ENCODE measurements at regions not wholly inside any gene's neighbourhood (a gene's known extent, or its start where the extent isn't known, plus 50 kb on each side); places are given as distances from the start of the nearest gene placed in this dataset.
A peak's percentile ranks its signal among the peaks of the same experiment; 100 is the strongest.
"Not testable (repeated sequence)": the region's sequence is repeated elsewhere in the genome, so short reads cannot be mapped to it uniquely, and the experiment has no call there.

DNA sequence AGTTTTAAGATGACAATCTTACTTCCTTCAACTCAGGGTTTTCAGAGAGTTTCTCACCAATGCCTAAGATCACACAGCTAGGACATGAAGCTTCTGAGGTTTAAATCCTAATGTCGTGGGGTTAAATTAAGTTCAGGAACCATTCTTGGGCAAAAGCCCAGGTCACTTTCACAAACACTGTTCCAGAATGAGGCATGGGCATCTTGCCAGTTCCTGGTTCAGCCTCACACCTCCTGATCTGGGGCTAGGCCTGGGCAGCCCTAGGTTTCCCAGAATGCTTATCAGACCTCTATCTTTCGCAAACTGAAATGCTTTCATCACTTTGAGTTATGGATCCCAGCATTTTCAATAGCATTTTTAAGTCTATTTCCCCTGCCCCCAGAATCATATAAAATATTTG, 224.8 kb upstream of the EDA2R start:
- DNase-seq (no peak), ATAC-seq (no peak)
- H3K27me3 Mint-ChIP-seq (ENCODE audit: low read depth), result no peaks in the 10 kb centered on the region

DNA sequence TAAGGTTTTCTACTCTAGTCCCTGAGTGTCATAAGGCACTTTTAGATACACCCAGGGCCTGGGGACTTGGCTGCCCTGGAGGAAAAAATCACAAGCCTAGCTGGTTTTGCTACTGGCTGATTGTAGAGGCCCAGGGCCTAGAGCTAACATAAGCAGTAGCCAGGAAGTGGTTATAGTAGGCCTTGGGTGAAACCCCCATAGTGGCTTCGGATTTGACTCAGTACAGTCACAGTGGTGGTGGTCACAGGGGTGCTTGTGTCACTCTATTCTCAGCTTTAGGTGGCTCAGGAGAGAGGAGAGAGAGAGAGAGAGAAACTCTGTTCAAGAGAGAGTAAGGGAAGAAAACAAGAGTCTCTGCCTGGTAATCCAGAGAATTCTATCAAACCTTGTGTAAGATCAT, 194.5 kb upstream of the EDA2R start:
- Mint-ChIP-seq H3K4me3 (no peak overlapping the region), H3K9me3 (peaks cover 3% of the 10 kb centered on the region), H3K4me1 (ENCODE audit: low read depth) (no peaks in the 10 kb centered on the region), H3K36me3 (ENCODE audit: insufficient read depth) (no peaks in the 10 kb centered on the region), H3K27me3 (ENCODE audit: low read depth) (peaks cover 2% of the 10 kb centered on the region)
- ATAC-seq (no peak), DNase-seq (no peak)

More for the DNA sequence above, 224.8 kb upstream of the EDA2R start:
- Mint-ChIP-seq H3K4me1 (ENCODE audit: low read depth) (no peaks in the 10 kb centered on the region), H3K4me3 (no peak overlapping the region), H3K36me3 (ENCODE audit: insufficient read depth) (no peaks in the 10 kb centered on the region), H3K9me3 (peaks cover 4% of the 10 kb centered on the region)

DNA sequence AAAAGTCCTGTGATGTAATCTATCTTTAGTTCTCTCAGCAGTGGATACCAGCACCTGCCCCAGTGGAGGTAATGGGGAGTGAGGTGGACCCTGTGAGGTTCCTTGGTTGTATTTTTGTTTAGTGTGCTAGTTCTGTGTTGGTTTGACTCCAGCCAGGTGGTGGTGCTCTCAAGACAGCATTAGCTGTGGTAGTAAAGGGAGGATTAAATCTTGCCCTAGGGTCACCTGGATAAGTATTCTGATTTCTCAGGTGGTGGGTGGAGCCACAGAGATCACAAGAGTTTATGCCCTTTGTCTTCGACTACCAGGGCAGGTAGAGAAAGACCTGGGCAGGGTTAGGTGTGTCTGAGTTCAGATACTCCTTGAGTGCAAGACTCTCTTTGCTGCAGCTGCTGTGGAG, 176.3 kb upstream of the EDA2R start:
- no peak overlapping the region for H3K4me3 Mint-ChIP-seq
- ATAC-seq, result no peak

DNA sequence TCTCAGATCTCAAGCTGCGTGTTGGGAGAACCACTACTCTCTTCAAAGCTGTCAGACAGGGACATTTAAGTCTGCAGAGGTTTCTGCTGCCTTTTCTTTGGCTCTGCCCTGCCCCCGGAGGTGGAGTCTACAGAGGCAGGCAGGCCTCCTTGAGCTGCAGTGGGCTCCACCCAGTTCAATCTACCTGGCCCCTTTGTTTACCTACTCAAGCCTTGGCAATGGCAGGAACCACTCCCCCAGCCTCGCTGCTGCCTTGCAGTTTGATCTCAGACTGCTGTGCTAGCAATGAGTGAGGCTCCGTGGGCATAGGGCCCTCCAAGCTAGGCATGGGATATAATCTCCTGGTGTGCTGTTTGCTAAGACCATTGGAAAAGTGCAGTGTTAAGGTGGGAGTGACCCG, 155.6 kb upstream of the EDA2R start:
- DNase-seq; H3K36me3 Mint-ChIP-seq (ENCODE audit: insufficient read depth); H3K4me3 Mint-ChIP-seq; H3K9me3 Mint-ChIP-seq; H3K27me3 Mint-ChIP-seq (ENCODE audit: low read depth); H3K4me1 Mint-ChIP-seq (ENCODE audit: low read depth); ATAC-seq: not testable (repeated sequence)

More for the DNA sequence above, 176.3 kb upstream of the EDA2R start:
- DNase-seq, result no peak
- no peaks in the 10 kb centered on the region for H3K9me3 Mint-ChIP-seq
- H3K36me3 Mint-ChIP-seq (ENCODE audit: insufficient read depth), result no peaks in the 10 kb centered on the region
- H3K4me1 Mint-ChIP-seq (ENCODE audit: low read depth), result no peaks in the 10 kb centered on the region
- no peaks in the 10 kb centered on the region for H3K27me3 Mint-ChIP-seq (ENCODE audit: low read depth)

DNA sequence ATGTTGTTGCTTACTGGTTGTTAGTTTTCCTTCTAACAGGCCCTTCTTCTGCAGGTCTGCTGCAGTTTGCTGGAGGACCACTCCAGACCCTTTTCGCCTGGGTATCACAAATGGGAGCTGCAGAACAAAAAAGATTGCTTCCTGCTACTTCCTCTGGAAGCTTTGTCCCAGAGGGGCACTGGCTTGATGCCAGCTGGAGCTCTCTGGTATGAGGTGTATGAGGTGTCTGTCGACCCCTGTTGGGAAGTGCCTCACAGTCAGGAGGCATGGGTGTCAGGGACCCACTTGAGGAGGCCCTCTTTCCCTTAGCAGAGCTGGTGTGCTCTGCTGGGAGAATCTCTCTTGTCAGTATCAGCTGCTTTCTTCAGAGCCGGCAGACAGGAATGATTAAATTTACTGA, 127.4 kb upstream of the EDA2R start:
- H3K36me3 Mint-ChIP-seq (ENCODE audit: insufficient read depth), result no peaks in the 10 kb centered on the region
- H3K4me3 Mint-ChIP-seq, result no peak overlapping the region
- ATAC-seq, result no peak
- DNase-seq, result no peak
- H3K27me3 Mint-ChIP-seq (ENCODE audit: low read depth), result no peaks in the 10 kb centered on the region
- H3K4me1 Mint-ChIP-seq (ENCODE audit: low read depth), result no peaks in the 10 kb centered on the region
- peaks cover 6% of the 10 kb centered on the region for H3K9me3 Mint-ChIP-seq

DNA sequence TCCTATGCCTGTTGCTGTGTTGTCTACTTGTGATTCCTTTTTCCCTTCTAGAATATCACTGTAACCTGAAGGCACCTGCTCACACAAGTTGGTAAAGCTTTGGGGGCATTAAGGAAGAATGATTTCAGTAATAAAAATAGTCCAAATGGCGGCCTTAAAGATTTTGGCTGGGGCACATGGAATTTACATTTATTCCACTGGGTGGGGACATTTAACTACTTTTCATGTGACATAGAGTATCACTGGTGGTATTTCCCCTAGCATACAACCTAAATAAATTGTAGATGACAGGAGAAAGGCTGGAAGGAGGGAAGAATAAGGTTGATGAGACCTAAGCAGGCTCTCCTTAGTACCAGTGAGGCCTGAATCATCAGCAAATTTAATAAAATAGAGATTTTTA, 121.8 kb upstream of the EDA2R start:
- Mint-ChIP-seq H3K4me1 (ENCODE audit: low read depth) (no peaks in the 10 kb centered on the region), H3K9me3 (peaks cover 6% of the 10 kb centered on the region), H3K36me3 (ENCODE audit: insufficient read depth) (no peaks in the 10 kb centered on the region), H3K4me3 (no peak overlapping the region), H3K27me3 (ENCODE audit: low read depth) (no peaks in the 10 kb centered on the region)
- ATAC-seq (no peak), DNase-seq (no peak)

DNA sequence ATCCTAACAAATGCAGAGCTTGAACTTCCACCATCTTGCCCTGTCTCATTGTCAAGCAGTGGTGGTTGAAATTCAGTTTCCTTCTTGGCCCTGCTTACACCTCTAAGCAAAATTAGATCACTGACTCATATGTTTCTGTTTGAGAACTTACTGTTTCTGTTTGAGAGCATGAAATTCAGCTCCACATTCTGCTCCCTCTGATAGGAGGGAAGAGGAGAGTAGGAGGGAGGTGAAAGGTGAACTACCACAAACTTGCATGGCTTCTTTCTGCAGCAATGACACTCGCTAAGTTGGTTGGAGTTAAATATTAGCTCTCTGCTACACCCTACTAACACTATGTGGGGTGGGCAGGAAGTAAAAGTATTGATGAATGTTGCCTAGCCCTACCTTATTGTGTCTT, 117.8 kb upstream of the EDA2R start:
- H3K36me3 Mint-ChIP-seq (ENCODE audit: insufficient read depth), result no peaks in the 10 kb centered on the region
- no peaks in the 10 kb centered on the region for H3K27me3 Mint-ChIP-seq (ENCODE audit: low read depth)
- DNase-seq (no peak), ATAC-seq (no peak)
- no peaks in the 10 kb centered on the region for H3K4me1 Mint-ChIP-seq (ENCODE audit: low read depth)
- H3K9me3 Mint-ChIP-seq, result no peaks in the 10 kb centered on the region
- no peak overlapping the region for H3K4me3 Mint-ChIP-seq

DNA sequence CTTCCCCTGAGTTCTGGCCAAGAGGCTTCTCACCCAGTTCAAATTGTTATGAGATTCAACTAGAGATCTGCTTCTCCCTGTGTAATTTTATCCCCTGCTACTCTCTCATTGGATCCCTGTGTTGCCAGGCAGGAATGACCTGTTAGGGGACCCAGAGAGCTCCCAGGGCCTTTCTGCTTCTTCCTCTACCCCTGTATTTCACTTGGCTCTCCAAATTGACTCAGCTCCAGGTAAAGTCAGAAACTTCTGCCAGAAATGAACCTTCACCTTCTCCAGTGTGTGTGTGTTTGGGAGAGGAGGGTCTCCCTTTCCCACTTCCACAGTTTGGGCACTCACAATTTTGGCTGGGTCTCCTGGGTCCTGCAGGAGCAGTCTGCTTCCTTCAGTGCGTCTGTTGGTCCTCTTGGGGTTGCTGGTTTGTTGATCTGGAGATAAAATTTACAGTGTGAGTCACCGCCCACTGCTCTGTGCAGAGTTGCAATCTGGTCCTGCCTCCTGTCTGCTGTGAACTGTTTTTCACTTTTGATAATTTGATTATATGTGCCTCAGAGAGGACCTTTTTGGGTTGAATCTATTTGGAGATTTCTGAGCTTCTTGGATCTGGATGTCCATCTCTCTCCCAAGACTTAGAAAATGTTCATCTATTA, 112.4 kb upstream of the EDA2R start:
- Mint-ChIP-seq H3K27me3 (ENCODE audit: low read depth) (no peaks in the 10 kb centered on the region), H3K4me1 (ENCODE audit: low read depth) (no peaks in the 10 kb centered on the region), H3K36me3 (ENCODE audit: insufficient read depth) (no peaks in the 10 kb centered on the region), H3K9me3 (no peaks in the 10 kb centered on the region), H3K4me3 (no peak overlapping the region)
- no peak for ATAC-seq
- no peak for DNase-seq

DNA sequence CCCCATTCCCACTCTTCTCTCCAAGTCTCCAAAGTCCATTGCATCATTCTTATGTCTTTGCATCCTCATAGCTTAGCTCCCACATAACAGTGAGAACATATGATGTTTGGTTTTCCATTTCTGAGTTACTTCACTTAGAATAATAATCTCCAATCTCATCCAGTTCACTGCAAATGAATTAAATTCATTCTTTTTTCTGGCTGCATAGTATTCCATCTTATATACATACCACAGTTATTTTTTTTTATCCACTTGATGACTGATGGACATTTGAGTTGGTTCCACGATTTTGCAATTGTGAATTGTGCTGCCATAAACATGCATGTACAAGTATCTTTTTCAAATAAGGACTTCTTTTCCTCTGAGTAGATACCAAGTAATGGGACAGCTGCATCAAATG, 105.6 kb upstream of the EDA2R start:
- H3K36me3 Mint-ChIP-seq (ENCODE audit: insufficient read depth); H3K4me1 Mint-ChIP-seq (ENCODE audit: low read depth); H3K4me3 Mint-ChIP-seq; H3K27me3 Mint-ChIP-seq (ENCODE audit: low read depth); ATAC-seq; DNase-seq: not testable (repeated sequence)
- H3K9me3 Mint-ChIP-seq, result peaks cover 17% of the 10 kb centered on the region

DNA sequence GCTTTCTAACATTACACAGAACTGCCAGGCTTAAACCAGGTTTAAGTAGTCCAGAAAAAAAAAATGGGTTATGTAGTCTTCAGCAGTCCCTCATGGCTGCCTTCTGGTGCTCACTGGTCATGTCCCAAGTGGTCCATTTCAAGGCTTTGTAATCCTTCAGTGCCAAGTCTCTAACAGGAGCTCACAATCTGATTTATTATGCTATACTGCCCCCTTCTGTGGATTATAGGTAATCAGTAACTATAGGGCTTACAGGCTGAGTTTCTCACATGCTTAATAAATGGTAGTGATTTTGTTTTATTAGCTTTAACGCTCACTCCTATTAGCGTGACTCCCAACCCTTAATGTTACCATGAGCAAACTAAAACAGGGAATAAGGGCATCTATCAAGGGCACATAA, 92.5 kb upstream of the EDA2R start:
- no peaks in the 10 kb centered on the region for H3K27me3 Mint-ChIP-seq (ENCODE audit: low read depth)

DNA sequence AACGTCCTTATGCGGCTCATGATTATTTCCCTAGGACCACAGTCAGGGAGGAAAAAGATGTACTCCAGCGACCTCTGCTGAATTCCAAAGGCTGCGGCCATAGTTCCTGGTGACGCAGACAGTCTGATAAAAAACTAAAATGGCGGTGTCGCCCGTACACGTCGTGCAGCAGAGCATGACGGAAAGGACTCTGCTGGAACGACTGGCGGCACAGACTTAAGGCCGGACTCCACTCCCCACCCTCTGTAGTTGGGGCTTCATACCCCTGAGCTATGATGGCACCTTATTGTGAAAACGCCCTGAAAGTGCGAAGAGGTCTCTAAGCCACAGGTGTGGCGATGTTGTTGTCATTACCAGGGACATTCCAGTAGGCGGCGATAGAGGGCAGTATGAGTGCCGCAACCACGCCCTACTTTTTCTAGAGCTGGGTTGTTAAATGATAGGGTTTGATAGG, 90.0 kb upstream of the EDA2R start:
- Mint-ChIP-seq H3K27me3 (ENCODE audit: low read depth) (no peaks in the 10 kb centered on the region), H3K36me3 (ENCODE audit: insufficient read depth) (no peaks in the 10 kb centered on the region), H3K4me3 (peak overlapping the region; percentile 90), H3K4me1 (ENCODE audit: low read depth) (peaks cover 2% of the 10 kb centered on the region), H3K9me3 (no peaks in the 10 kb centered on the region)
- DNase-seq (peak; percentile 34), ATAC-seq (peak; percentile 78 to 81)

More for the DNA sequence above, 92.5 kb upstream of the EDA2R start:
- ATAC-seq, result peak; percentile 34 to 39
- Mint-ChIP-seq H3K36me3 (ENCODE audit: insufficient read depth) (no peaks in the 10 kb centered on the region), H3K4me3 (no peak overlapping the region), H3K4me1 (ENCODE audit: low read depth) (peaks cover 2% of the 10 kb centered on the region), H3K9me3 (no peaks in the 10 kb centered on the region)
- DNase-seq, result no peak

DNA sequence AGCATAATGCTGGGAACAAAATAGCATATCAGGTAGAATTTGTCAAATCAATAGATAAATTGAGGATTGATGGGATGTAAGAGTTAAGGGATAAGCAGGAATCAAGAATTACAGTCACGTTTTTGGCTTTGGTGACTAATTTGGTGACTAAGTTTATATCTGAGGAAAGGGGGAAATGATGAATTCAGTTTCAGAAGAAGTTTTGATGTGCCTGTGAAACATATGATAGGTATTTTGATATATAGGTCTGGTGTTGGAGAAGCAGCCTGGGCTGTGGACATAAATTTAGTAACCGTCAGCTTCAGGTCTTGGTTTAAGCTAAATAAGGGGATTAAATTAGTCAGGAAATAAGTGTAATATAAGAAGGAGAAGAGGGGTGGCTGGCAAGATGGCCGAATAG, 79.0 kb upstream of the EDA2R start:
- H3K4me3 Mint-ChIP-seq, result no peak overlapping the region
- peaks cover 14% of the 10 kb centered on the region for H3K27me3 Mint-ChIP-seq (ENCODE audit: low read depth)
- peaks cover 3% of the 10 kb centered on the region for H3K4me1 Mint-ChIP-seq (ENCODE audit: low read depth)
- H3K36me3 Mint-ChIP-seq (ENCODE audit: insufficient read depth), result no peaks in the 10 kb centered on the region
- no peak for DNase-seq
- H3K9me3 Mint-ChIP-seq, result no peaks in the 10 kb centered on the region
- no peak for ATAC-seq

DNA sequence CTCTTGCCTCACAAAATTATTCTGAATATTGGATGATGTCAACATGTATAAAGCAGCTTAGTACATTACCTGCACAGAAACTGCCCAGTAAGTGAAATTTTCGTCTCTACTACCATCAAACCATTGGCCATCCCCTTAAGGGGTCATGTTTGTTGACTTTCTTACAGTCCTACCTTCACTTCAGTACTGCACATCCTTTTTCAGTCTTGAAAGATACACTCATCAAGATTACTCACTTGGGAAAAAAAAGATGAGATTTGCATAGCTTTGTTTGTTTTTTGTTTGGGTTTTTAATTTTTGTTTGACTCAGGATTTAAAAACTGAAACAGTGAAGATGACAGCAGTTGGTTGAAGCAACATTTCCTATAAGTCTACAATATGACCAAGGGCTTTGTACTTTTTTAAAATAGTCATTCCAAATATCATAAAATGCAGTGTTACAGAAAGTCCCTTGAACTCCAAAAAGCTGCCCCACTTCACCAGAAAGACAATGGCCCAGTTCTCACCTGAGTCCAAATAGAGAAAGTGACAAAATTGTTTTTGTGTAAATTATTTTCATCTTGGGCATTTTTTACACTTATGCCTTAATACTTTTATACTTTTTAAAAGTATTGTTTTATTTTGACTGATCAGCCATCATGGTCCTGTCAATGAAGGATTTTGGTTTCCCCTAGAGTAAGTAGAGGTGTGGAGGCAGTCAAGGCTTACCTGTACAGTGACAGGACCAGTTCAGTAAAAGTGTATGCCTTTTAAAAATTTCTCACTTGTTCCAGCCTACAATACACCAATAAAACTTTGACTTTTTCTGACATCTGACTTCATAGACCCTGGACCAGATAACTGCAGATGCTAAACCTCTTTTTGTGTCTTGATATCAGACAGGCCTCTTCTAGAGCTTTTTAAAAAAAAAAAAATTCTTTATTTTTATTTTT, 59.7 kb upstream of the EDA2R start:
- no peak overlapping the region for H3K4me3 Mint-ChIP-seq
- DNase-seq, result no peak
- H3K27me3 Mint-ChIP-seq (ENCODE audit: low read depth), result peaks cover 5% of the 10 kb centered on the region
- H3K9me3 Mint-ChIP-seq, result no peaks in the 10 kb centered on the region
- no peaks in the 10 kb centered on the region for H3K36me3 Mint-ChIP-seq (ENCODE audit: insufficient read depth)
- peak in 1 of 2 donors; percentile 46 for ATAC-seq
- H3K4me1 Mint-ChIP-seq (ENCODE audit: low read depth), result no peaks in the 10 kb centered on the region

DNA sequence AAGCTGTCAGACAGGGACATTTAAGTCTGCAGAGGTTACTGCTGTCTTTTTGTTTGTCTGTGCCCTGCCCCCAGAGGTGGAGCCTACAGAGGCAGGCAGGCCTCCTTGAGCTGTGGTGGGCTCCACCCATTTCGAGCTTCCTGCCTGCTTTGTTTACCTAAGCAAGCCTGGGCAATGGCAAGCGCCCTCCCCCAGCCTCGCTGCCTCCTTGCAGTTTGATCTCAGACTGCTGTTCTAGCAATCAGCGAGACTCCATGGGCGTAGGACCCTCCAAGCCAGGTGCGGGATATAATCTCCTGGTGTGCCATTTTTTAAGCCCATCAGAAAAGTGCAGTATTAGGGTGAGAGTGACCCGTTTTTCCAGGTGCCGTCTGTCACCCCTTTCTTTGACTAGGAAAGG, 53.6 kb upstream of the EDA2R start:
- not testable (repeated sequence) for H3K36me3 Mint-ChIP-seq (ENCODE audit: insufficient read depth); ATAC-seq; H3K9me3 Mint-ChIP-seq; H3K4me3 Mint-ChIP-seq; DNase-seq; H3K27me3 Mint-ChIP-seq (ENCODE audit: low read depth); H3K4me1 Mint-ChIP-seq (ENCODE audit: low read depth)
